ENCODE measurements at regions not wholly inside any gene's neighbourhood (a gene's known extent, or its start where the extent isn't known, plus 50 kb on each side); places are given as distances from the start of the nearest gene placed in this dataset.

- TF ChIP-seq EZH2phosphoT487 (IDR thresholded peaks at IDR 0.05; ENCODE audit: borderline replicate concordance): no peak
- TF ChIP-seq, protein P1, sequence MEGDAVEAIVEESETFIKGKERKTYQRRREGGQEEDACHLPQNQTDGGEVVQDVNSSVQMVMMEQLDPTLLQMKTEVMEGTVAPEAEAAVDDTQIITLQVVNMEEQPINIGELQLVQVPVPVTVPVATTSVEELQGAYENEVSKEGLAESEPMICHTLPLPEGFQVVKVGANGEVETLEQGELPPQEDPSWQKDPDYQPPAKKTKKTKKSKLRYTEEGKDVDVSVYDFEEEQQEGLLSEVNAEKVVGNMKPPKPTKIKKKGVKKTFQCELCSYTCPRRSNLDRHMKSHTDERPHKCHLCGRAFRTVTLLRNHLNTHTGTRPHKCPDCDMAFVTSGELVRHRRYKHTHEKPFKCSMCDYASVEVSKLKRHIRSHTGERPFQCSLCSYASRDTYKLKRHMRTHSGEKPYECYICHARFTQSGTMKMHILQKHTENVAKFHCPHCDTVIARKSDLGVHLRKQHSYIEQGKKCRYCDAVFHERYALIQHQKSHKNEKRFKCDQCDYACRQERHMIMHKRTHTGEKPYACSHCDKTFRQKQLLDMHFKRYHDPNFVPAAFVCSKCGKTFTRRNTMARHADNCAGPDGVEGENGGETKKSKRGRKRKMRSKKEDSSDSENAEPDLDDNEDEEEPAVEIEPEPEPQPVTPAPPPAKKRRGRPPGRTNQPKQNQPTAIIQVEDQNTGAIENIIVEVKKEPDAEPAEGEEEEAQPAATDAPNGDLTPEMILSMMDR (conservative IDR thresholded peaks at IDR 0.05; ENCODE audit: low read length): no peak
- no peaks in the 10 kb centered on the region for H3K4me1 ChIP-seq (ENCODE audit: insufficient read depth, low read length, poor library complexity, severe bottlenecking)
- no peak overlapping the region for H3K4me3 ChIP-seq (ENCODE audit: low read length, poor library complexity, severe bottlenecking)
Measured at GRCh38 chr12:42918443-42918842, 328.9 kb upstream of the PRICKLE1 start.

DNA sequence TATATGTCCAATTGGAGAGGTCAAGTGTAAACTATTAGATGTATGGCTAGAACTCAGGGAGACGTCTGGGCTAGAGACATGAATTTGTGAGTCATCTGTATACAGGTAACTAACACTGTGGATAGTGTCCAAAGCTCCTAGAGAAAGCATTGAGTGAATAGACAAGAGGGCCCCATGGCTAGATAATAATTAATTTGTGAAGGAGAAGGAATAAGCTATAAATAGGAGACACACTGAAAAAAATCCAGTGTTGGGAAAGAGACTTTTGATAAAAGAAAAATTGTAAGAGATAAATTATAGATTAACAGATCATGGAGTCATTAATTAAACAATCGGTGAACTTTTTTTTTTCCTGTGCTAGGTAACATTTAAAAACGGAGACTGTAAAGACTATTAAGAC, 326.6 kb upstream of the PRICKLE1 start:
- no peaks in the 10 kb centered on the region for H3K79me2 ChIP-seq (ENCODE audit: insufficient read depth, low read length)
- H4K20me1 ChIP-seq (ENCODE audit: insufficient read depth, low read length, poor library complexity, severe bottlenecking): no peaks in the 10 kb centered on the region
- H3F3A ChIP-seq (ENCODE audit: low read depth): no peaks in the 10 kb centered on the region
- H3K4me1 ChIP-seq (ENCODE audit: insufficient read depth, low read length, poor library complexity, severe bottlenecking): no peaks in the 10 kb centered on the region
- no peaks in the 10 kb centered on the region for H3K36me3 ChIP-seq (ENCODE audit: insufficient read depth, low read length)
- H3K9ac ChIP-seq (ENCODE audit: low read depth, low read length, poor library complexity, severe bottlenecking): no peak overlapping the region
- no peak overlapping the region for H2AFZ ChIP-seq (ENCODE audit: low read length)
- no peak for TF ChIP-seq EZH2phosphoT487 (IDR thresholded peaks at IDR 0.05; ENCODE audit: borderline replicate concordance)
- TF ChIP-seq, protein P1 (conservative IDR thresholded peaks at IDR 0.05; ENCODE audit: low read length): no peak
- no peaks in the 10 kb centered on the region for H3K9me2 ChIP-seq (replicated peaks; ENCODE audit: low read depth, low read length)
- no peak overlapping the region for H3K4me3 ChIP-seq (ENCODE audit: low read length, poor library complexity, severe bottlenecking)
- H3K9me3 ChIP-seq (ENCODE audit: insufficient read depth, low read depth, low read length): no peaks in the 10 kb centered on the region
- H3K4me2 ChIP-seq (ENCODE audit: low read depth, low read length, poor library complexity, severe bottlenecking): no peak overlapping the region
- no peaks in the 10 kb centered on the region for H3K27me3 ChIP-seq (ENCODE audit: insufficient read depth, low read length, poor library complexity, severe bottlenecking)

More at GRCh38 chr12:42918443-42918842, 328.9 kb upstream of the PRICKLE1 start:
- no peak overlapping the region for H3K4me2 ChIP-seq (ENCODE audit: low read depth, low read length, poor library complexity, severe bottlenecking)
- no peaks in the 10 kb centered on the region for H3F3A ChIP-seq (ENCODE audit: low read depth)
- no peak overlapping the region for H3K9ac ChIP-seq (ENCODE audit: low read depth, low read length, poor library complexity, severe bottlenecking)
- H2AFZ ChIP-seq (ENCODE audit: low read length): no peak overlapping the region
- H3K36me3 ChIP-seq (ENCODE audit: insufficient read depth, low read length): no peaks in the 10 kb centered on the region
- H3K27me3 ChIP-seq (ENCODE audit: insufficient read depth, low read length, poor library complexity, severe bottlenecking): no peaks in the 10 kb centered on the region
- H3K9me3 ChIP-seq (ENCODE audit: insufficient read depth, low read depth, low read length): no peaks in the 10 kb centered on the region
- no peaks in the 10 kb centered on the region for H3K79me2 ChIP-seq (ENCODE audit: insufficient read depth, low read length)
- no peaks in the 10 kb centered on the region for H3K9me2 ChIP-seq (replicated peaks; ENCODE audit: low read depth, low read length)
- no peaks in the 10 kb centered on the region for H4K20me1 ChIP-seq (ENCODE audit: insufficient read depth, low read length, poor library complexity, severe bottlenecking)

DNA sequence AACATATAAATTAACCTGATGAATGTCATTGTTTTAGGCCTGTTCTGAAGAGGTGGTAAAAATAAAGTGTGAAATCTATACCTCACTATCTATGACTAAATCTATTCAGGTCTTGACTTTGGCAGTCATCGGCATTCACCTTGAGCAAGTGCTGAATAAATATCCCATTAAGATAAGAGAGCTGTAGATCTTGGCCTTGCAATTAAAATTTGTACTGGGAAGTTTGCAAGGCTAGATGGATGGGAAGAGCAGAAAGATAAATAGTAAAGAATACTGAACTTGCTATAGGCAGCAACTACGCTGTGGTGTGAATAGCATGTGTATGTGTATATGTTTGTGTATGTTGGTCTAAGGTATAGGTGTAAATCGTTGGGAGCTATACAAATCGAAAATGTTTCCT, 325.9 kb upstream of the PRICKLE1 start:
- Histone ChIP-seq H3K4me2 (ENCODE audit: low read depth, low read length, poor library complexity, severe bottlenecking) (no peak overlapping the region), H3K4me3 (ENCODE audit: low read length, poor library complexity, severe bottlenecking) (no peak overlapping the region), H3K9me3 (ENCODE audit: insufficient read depth, low read depth, low read length) (no peaks in the 10 kb centered on the region), H3K36me3 (ENCODE audit: insufficient read depth, low read length) (no peaks in the 10 kb centered on the region), H3K9me2 (replicated peaks; ENCODE audit: low read depth, low read length) (no peaks in the 10 kb centered on the region), H3K9ac (ENCODE audit: low read depth, low read length, poor library complexity, severe bottlenecking) (no peak overlapping the region), H3K4me1 (ENCODE audit: insufficient read depth, low read length, poor library complexity, severe bottlenecking) (no peaks in the 10 kb centered on the region), H2AFZ (ENCODE audit: low read length) (no peak overlapping the region), H4K20me1 (ENCODE audit: insufficient read depth, low read length, poor library complexity, severe bottlenecking) (no peaks in the 10 kb centered on the region), H3F3A (ENCODE audit: low read depth) (no peaks in the 10 kb centered on the region), H3K27me3 (ENCODE audit: insufficient read depth, low read length, poor library complexity, severe bottlenecking) (no peaks in the 10 kb centered on the region), H3K79me2 (ENCODE audit: insufficient read depth, low read length) (no peaks in the 10 kb centered on the region)
- no peak for TF ChIP-seq EZH2phosphoT487 (IDR thresholded peaks at IDR 0.05; ENCODE audit: borderline replicate concordance)
- TF ChIP-seq, protein P1 (conservative IDR thresholded peaks at IDR 0.05; ENCODE audit: low read length): no peak
